ENCODE measurements at regions not wholly inside any gene's neighbourhood (a gene's known extent, or its start where the extent isn't known, plus 50 kb on each side); places are given as distances from the start of the nearest gene placed in this dataset.

- Histone ChIP-seq H3K4me3 (no peak overlapping the region), H3K4me1 (no peaks in the 10 kb centered on the region), H3K27ac (no peak overlapping the region), H3K9me3 (no peaks in the 10 kb centered on the region), H3K27me3 (no peaks in the 10 kb centered on the region), H3K36me3 (no peaks in the 10 kb centered on the region)
- intact Hi-C loops (cut with DNase I) = no loop called here
- no peak for DNase-seq (ENCODE audit: low spot score in 2 of 2)
- TF ChIP-seq CTCF (IDR thresholded peaks at IDR 0.05) = no peak
These were observed 409.1 kb upstream of the GRIA1 start for GRCh38 chr5:153081385-153081784.

- no peaks in the 10 kb centered on the region for H3K4me1 ChIP-seq
- intact Hi-C loops (cut with DNase I) = no loop called here
- TF ChIP-seq CTCF (IDR thresholded peaks at IDR 0.05) = no peak
- no peaks in the 10 kb centered on the region for H3K27me3 ChIP-seq
- DNase-seq (ENCODE audit: low spot score in 2 of 2) = no peak
- no peak overlapping the region for H3K4me3 ChIP-seq
- no peak overlapping the region for H3K27ac ChIP-seq
- H3K36me3 ChIP-seq = no peaks in the 10 kb centered on the region
- no peaks in the 10 kb centered on the region for H3K9me3 ChIP-seq
These were observed 406.0 kb upstream of the GRIA1 start for GRCh38 chr5:153084511-153084910.

GRCh38 chr5:153086486-153086885 is 404.0 kb upstream of the GRIA1 start:
- Histone ChIP-seq H3K27ac (no peak overlapping the region), H3K4me3 (no peak overlapping the region), H3K27me3 (no peaks in the 10 kb centered on the region), H3K9me3 (no peaks in the 10 kb centered on the region), H3K4me1 (no peaks in the 10 kb centered on the region), H3K36me3 (no peaks in the 10 kb centered on the region)
- TF ChIP-seq CTCF (IDR thresholded peaks at IDR 0.05) = no peak
- no peak for DNase-seq (ENCODE audit: low spot score in 2 of 2)
- intact Hi-C loops (cut with DNase I) = no loop called here

- H3K4me1 ChIP-seq = no peaks in the 10 kb centered on the region
- H3K36me3 ChIP-seq = no peaks in the 10 kb centered on the region
These were observed 401.9 kb upstream of the GRIA1 start for GRCh38 chr5:153088538-153088937.

GRCh38 chr5:153094333-153094732 is 396.1 kb upstream of the GRIA1 start:
- intact Hi-C loops (cut with DNase I) = no loop called here
- Histone ChIP-seq H3K27me3 (no peaks in the 10 kb centered on the region), H3K36me3 (no peaks in the 10 kb centered on the region), H3K27ac (no peak overlapping the region), H3K9me3 (no peaks in the 10 kb centered on the region), H3K4me3 (no peak overlapping the region), H3K4me1 (no peaks in the 10 kb centered on the region)
- TF ChIP-seq CTCF (IDR thresholded peaks at IDR 0.05) = no peak
- no peak for DNase-seq (ENCODE audit: low spot score in 2 of 2)

More at GRCh38 chr5:153088538-153088937, 401.9 kb upstream of the GRIA1 start:
- H3K9me3 ChIP-seq = no peaks in the 10 kb centered on the region
- H3K27ac ChIP-seq = peak overlapping the region in 1 of 2 donors; percentile 49
- no peak for DNase-seq (ENCODE audit: low spot score in 2 of 2)
- no peaks in the 10 kb centered on the region for H3K27me3 ChIP-seq
- H3K4me3 ChIP-seq = no peak overlapping the region
- intact Hi-C loops (cut with DNase I) = no loop called here
- TF ChIP-seq CTCF (IDR thresholded peaks at IDR 0.05) = no peak

- Histone ChIP-seq H3K27me3 (no peaks in the 10 kb centered on the region), H3K9me3 (no peaks in the 10 kb centered on the region), H3K27ac (no peak overlapping the region), H3K4me3 (no peak overlapping the region), H3K4me1 (no peaks in the 10 kb centered on the region), H3K36me3 (no peaks in the 10 kb centered on the region)
- no peak for TF ChIP-seq CTCF (IDR thresholded peaks at IDR 0.05)
- DNase-seq (ENCODE audit: low spot score in 2 of 2) = no peak
- intact Hi-C loops (cut with DNase I) = no loop called here
These were observed 394.1 kb upstream of the GRIA1 start for GRCh38 chr5:153096381-153096780.
